ENCODE measurements at regions not wholly inside any gene's neighbourhood (a gene's known extent, or its start where the extent isn't known, plus 50 kb on each side); places are given as distances from the start of the nearest gene placed in this dataset.

DNA sequence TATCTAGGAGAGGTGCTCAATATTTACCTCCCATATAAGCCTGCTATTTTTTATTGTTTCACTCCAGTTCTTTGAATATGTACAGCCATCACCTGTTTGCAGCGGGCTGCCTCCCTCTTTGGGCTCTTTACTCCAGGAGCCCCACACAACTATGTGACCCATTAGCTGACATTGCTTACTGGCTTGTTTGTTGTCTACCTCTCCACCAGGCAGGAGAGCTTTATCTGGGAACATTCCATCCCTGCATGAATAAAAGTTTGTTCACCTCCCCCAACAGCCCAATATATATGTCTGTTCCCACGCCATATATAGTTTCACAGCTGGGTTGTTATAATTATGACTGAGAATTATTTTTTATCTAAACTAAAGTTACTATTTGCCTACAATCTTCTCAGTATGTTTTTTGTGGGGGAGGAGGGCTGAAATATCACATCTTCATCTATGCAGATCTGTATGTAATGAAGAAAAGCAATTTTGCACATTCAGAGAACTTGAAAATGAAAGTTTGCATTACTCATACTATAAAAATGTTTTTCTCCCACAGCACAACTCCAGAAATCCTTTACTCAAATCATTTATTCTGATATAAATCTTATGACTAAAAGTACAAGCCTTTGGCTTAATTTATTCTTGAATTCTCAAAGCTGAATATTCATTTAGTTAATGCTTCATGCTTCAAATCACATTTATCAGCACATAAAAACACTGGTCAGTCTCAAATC is 61.2 kb upstream of the DAPP1 start:
- intact Hi-C loops (cut with micrococcal nuclease), result no loop called here
- DNase-seq (ENCODE audit: unreplicated experiment), result no peak
- ChIA-PET CTCF (interaction anchor here (0.6 to 1.0 kb wide), 2 partner anchors 45 to 80 kb away, joined by 3 to 4 read pairs; no protein-coding TSS in a partner anchor), POLR2A (interaction anchor here (1.5 kb wide), 1 partner anchor 44 kb away, joined by 7 read pairs; no protein-coding TSS in a partner anchor)
- no peak overlapping the region for H3K27ac Mint-ChIP-seq (ENCODE audit: low read depth, unreplicated experiment)
- H3K36me3 Mint-ChIP-seq (ENCODE audit: insufficient read depth, unreplicated experiment), result no peaks in the 10 kb centered on the region
- no peaks in the 10 kb centered on the region for H3K9me3 Mint-ChIP-seq (ENCODE audit: unreplicated experiment)
- BruUV-seq (replicated peaks), result no TSS peak
- TF ChIP-seq, protein P1, sequence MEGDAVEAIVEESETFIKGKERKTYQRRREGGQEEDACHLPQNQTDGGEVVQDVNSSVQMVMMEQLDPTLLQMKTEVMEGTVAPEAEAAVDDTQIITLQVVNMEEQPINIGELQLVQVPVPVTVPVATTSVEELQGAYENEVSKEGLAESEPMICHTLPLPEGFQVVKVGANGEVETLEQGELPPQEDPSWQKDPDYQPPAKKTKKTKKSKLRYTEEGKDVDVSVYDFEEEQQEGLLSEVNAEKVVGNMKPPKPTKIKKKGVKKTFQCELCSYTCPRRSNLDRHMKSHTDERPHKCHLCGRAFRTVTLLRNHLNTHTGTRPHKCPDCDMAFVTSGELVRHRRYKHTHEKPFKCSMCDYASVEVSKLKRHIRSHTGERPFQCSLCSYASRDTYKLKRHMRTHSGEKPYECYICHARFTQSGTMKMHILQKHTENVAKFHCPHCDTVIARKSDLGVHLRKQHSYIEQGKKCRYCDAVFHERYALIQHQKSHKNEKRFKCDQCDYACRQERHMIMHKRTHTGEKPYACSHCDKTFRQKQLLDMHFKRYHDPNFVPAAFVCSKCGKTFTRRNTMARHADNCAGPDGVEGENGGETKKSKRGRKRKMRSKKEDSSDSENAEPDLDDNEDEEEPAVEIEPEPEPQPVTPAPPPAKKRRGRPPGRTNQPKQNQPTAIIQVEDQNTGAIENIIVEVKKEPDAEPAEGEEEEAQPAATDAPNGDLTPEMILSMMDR (IDR thresholded peaks at IDR 0.05; ENCODE audit: unreplicated experiment), result no peak
- H3K4me3 Mint-ChIP-seq (ENCODE audit: unreplicated experiment), result no peak overlapping the region
- no peaks in the 10 kb centered on the region for H3K27me3 Mint-ChIP-seq (ENCODE audit: insufficient read depth, unreplicated experiment)
- H3K4me1 Mint-ChIP-seq (ENCODE audit: insufficient read depth, unreplicated experiment), result peaks cover 13% of the 10 kb centered on the region

DNA sequence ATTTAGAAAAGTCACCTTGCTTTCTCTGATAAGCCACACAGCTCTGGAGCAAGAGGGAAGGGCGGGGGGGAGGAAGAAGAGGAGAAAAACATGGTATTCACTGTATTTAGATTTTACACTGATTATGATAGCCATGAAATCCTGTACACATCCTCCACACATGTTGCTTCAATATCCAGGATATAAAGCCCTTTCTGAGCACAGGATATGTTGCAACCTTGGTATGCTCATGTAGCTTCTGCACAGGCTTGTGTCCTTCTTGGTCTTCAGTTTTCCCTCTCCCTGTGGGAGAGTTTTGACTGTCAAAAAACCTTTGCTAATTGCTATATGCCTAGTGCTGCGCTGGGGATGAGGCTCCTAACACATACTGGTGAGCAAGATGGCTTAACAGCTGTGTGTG is 61.9 kb upstream of the DAPP1 start:
- DNase-seq (ENCODE audit: unreplicated experiment), result peak; percentile 33
- TF ChIP-seq, protein P1 (IDR thresholded peaks at IDR 0.05; ENCODE audit: unreplicated experiment), result no peak
- Mint-ChIP-seq H3K9me3 (ENCODE audit: unreplicated experiment) (no peaks in the 10 kb centered on the region), H3K27ac (ENCODE audit: low read depth, unreplicated experiment) (no peak overlapping the region), H3K27me3 (ENCODE audit: insufficient read depth, unreplicated experiment) (no peaks in the 10 kb centered on the region), H3K36me3 (ENCODE audit: insufficient read depth, unreplicated experiment) (no peaks in the 10 kb centered on the region), H3K4me3 (ENCODE audit: unreplicated experiment) (no peak overlapping the region), H3K4me1 (ENCODE audit: insufficient read depth, unreplicated experiment) (peaks cover 10% of the 10 kb centered on the region)
- ChIA-PET CTCF (interaction anchor here (1.0 kb wide), 1 partner anchor 46 kb away, joined by 3 read pairs; no protein-coding TSS in a partner anchor), POLR2A (interaction anchor here (1.5 kb wide), 1 partner anchor 44 kb away, joined by 7 read pairs; no protein-coding TSS in a partner anchor)
- BruUV-seq (replicated peaks), result no TSS peak
- intact Hi-C loops (cut with micrococcal nuclease), result no loop called here

DNA sequence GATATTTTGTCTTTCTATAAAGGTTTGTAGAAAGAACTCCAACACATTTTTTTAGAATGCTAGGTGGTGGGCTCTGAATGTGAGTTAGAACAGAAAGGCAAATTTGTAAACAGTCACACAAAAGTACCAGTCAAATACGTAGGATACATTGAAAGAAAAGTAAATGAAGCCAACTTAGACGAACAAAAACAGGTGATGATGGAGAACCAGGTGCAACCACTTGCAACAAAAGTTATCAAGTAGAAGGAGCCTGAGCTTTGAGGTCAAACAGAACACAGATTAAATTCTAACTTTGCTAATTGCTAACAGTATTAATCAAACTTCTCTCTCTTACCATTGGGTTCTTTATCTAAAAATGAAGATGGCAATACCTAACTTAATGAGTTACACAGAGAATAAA is 62.7 kb upstream of the DAPP1 start:
- Mint-ChIP-seq H3K27me3 (ENCODE audit: insufficient read depth, unreplicated experiment) (no peaks in the 10 kb centered on the region), H3K4me3 (ENCODE audit: unreplicated experiment) (no peak overlapping the region), H3K9me3 (ENCODE audit: unreplicated experiment) (no peaks in the 10 kb centered on the region), H3K27ac (ENCODE audit: low read depth, unreplicated experiment) (no peak overlapping the region), H3K36me3 (ENCODE audit: insufficient read depth, unreplicated experiment) (no peaks in the 10 kb centered on the region), H3K4me1 (ENCODE audit: insufficient read depth, unreplicated experiment) (peaks cover 6% of the 10 kb centered on the region)
- DNase-seq (ENCODE audit: unreplicated experiment), result no peak
- intact Hi-C loops (cut with micrococcal nuclease), result no loop called here
- POLR2A ChIA-PET, result interaction anchor here (0.7 kb wide), 1 partner anchor 190 kb away, joined by 3 read pairs; the partner anchor contains the start of gene TRMT10A
- no TSS peak for BruUV-seq (replicated peaks)
- CTCF ChIA-PET, result no interaction called here
- TF ChIP-seq, protein P1 (IDR thresholded peaks at IDR 0.05; ENCODE audit: unreplicated experiment), result no peak

DNA sequence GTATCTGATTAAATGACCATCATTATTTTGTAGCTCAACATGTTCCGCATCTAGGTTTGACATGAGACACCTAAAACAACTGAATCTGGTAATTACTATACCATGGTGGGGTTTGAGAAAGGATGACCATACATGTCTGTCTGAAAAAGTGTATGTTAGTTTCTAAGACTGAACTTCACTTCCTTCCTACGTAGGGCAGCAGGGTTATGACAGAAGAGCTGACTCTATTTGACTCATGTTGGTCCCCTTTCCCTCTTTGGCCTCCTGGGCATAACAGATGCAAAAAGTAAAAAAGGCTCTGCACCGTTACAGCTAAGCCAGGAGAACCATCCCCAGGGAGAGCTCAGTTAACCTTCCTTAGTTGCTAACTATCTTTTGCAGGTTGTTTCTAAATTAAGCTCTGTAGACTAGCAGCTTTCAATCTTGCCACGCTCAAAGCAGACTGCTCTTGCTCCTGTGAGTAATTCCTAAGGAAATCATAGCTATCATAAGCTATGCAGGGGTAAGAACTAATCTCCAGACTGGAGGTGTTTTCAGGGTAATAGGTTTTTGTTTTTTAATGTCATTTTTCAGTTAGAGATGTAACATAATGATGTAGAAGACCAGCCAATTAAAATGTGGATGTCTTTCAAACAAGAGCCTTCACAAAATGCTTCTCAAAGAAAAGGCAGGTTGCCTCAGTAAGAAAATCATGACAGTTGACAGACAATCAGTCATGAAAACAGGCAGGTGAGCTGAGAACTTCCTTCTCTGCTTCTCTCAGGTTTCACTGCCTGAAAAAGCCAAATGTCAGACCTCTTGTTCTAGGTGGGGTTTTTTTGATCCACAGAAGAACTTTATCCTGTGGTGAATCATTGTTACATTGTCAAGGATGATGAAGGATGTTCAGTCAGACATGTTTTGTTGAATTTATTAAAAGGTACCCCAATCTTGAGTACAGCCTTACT is 66.9 kb upstream of the DAPP1 start:
- intact Hi-C loops (cut with micrococcal nuclease), result no loop called here
- ChIA-PET CTCF (interaction anchor here (0.7 kb wide), 1 partner anchor 14 kb away, joined by 3 read pairs; no protein-coding TSS in a partner anchor), POLR2A (interaction anchor here (1.1 kb wide), 1 partner anchor 14 kb away, joined by 4 read pairs; no protein-coding TSS in a partner anchor)
- TF ChIP-seq, protein P1 (IDR thresholded peaks at IDR 0.05; ENCODE audit: unreplicated experiment), result no peak
- Mint-ChIP-seq H3K4me3 (ENCODE audit: unreplicated experiment) (no peak overlapping the region), H3K27ac (ENCODE audit: low read depth, unreplicated experiment) (no peak overlapping the region), H3K4me1 (ENCODE audit: insufficient read depth, unreplicated experiment) (peaks cover 6% of the 10 kb centered on the region), H3K36me3 (ENCODE audit: insufficient read depth, unreplicated experiment) (no peaks in the 10 kb centered on the region), H3K9me3 (ENCODE audit: unreplicated experiment) (no peaks in the 10 kb centered on the region), H3K27me3 (ENCODE audit: insufficient read depth, unreplicated experiment) (no peaks in the 10 kb centered on the region)
- BruUV-seq (replicated peaks), result no TSS peak
- DNase-seq (ENCODE audit: unreplicated experiment), result no peak

Data from MCF 10A (cell line).